ENCODE measurements at regions not wholly inside any gene's neighbourhood (a gene's known extent, or its start where the extent isn't known, plus 50 kb on each side); places are given as distances from the start of the nearest gene placed in this dataset.

DNA sequence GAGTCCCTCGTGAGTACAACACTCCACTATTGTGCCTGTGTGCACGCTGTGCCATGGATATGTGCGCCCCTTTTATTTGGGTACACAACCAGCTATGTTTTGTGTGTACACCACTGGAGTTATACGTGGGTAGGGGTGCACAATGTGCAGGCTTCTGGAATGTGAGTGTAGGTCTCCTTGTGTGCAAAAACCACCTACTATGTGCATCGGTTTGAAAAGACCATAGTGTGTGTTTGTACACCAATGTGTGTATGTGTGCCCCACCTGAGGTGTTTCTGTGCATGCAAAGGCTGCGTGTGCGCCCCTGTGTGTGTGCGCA is 86.4 kb upstream of the ALDH1L1 start:
- TF ChIP-seq, protein P1, sequence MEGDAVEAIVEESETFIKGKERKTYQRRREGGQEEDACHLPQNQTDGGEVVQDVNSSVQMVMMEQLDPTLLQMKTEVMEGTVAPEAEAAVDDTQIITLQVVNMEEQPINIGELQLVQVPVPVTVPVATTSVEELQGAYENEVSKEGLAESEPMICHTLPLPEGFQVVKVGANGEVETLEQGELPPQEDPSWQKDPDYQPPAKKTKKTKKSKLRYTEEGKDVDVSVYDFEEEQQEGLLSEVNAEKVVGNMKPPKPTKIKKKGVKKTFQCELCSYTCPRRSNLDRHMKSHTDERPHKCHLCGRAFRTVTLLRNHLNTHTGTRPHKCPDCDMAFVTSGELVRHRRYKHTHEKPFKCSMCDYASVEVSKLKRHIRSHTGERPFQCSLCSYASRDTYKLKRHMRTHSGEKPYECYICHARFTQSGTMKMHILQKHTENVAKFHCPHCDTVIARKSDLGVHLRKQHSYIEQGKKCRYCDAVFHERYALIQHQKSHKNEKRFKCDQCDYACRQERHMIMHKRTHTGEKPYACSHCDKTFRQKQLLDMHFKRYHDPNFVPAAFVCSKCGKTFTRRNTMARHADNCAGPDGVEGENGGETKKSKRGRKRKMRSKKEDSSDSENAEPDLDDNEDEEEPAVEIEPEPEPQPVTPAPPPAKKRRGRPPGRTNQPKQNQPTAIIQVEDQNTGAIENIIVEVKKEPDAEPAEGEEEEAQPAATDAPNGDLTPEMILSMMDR (conservative IDR thresholded peaks at IDR 0.05), result no peak
- no peak for TF ChIP-seq ZFX (IDR thresholded peaks at IDR 0.05)

Data from C4-2B (cell line).